SK-N-MC (cell line): ENCODE measurements at regions not wholly inside any gene's neighbourhood (a gene's known extent, or its start where the extent isn't known, plus 50 kb on each side); places are given as distances from the start of the nearest gene placed in this dataset.

ENCODE experiments used
- DNase-seq: peaks from one replicate; pipeline ENCODE4 v3.0.0-alpha.2; 2011; ENCODE audit warnings: low read depth, low spot score
- H3K27ac ChIP-seq: fragments of 200-600 bp; sonication (generic); 2 replicates; pipeline ENCODE4 v1.5.1; 2016; ENCODE audit warnings: mixed run types
- H3K36me3 ChIP-seq: fragments of 200-600 bp; sonication (generic); 2 replicates; pipeline ENCODE4 v1.6.1; 2017; ENCODE audit warnings: antibody characterized with exemption, low read length, mixed read lengths; ENCODE audit not compliant: insufficient read depth
- H3K4me3 ChIP-seq: fragments of 200-600 bp; sonication (generic); 2 replicates; pipeline ENCODE4 v1.5.1; 2016
- H3K9ac ChIP-seq: fragments of 200-600 bp; sonication (generic); 2 replicates; pipeline ENCODE4 v1.8.0; 2017; ENCODE audit warnings: mixed run types, mixed read lengths; ENCODE audit not compliant: insufficient read length
- H3K9me3 ChIP-seq: fragments of 200-600 bp; sonication (generic); 2 replicates; pipeline ENCODE4 v1.6.1; 2017; ENCODE audit warnings: low read depth, mild to moderate bottlenecking, antibody characterized with exemption, low read length, moderate library complexity, mixed read lengths
- EZH2 ChIP-seq: fragments of 200-600 bp; sonication (generic); IDR thresholded peaks from one replicate; pipeline ENCODE4 v1.6.1; 2017; ENCODE audit warnings: antibody characterized with exemption
- FOXP2 ChIP-seq: optimal IDR thresholded peaks from 2 replicates; pipeline ENCODE3; 2011; ENCODE audit warnings: mild to moderate bottlenecking, moderate library complexity; ENCODE audit not compliant: insufficient read depth; ENCODE audit errors: extremely low read length, control extremely low read depth
- POLR2AphosphoS5 ChIP-seq: IDR thresholded peaks from 2 replicates; pipeline ENCODE4 v1.6.1; 2012; ENCODE audit warnings: mild to moderate bottlenecking, low read depth, low read length, borderline replicate concordance

DNA sequence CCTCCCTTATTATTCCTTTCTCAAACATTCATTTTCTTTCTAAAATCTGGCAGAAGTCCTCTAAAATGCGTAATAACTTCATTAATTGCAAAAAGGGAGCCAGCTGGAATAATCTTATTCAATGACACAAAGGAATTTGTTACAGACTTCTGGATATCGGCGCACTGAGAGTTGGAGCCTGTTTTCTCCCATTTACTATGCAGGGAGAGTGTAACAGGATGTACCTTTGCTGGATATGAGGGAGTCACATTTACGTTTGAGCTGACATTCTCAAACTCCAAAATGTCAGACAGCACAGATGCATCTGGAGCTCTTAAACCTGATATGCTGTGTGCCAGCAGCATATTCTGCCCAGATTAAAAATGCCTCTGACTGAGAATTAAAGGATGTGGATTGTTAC is 275.3 kb downstream of the TMX3 start:
- Histone ChIP-seq H3K27ac (peak overlapping the region; percentile 82), H3K4me3 (peak overlapping the region; percentile 28; the same call in 1 of the 2 replicates), H3K9me3 (no peaks in the 10 kb centered on the region), H3K36me3 (no peaks in the 10 kb centered on the region; the same call in 1 of the 2 replicates), H3K9ac (no peak overlapping the region)
- DNase-seq, result no peak
- no peak for TF ChIP-seq POLR2AphosphoS5
- TF ChIP-seq FOXP2, result no peak
- TF ChIP-seq EZH2, result no peak

GRCh38 chr18:68438983-68439382 is 275.9 kb downstream of the TMX3 start:
- H3K9ac ChIP-seq, result no peak overlapping the region
- TF ChIP-seq EZH2, result no peak
- no peak overlapping the region; the same call in 1 of the 2 replicates for H3K4me3 ChIP-seq
- peak overlapping the region; percentile 82 for H3K27ac ChIP-seq
- no peaks in the 10 kb centered on the region; the same call in 1 of the 2 replicates for H3K36me3 ChIP-seq
- H3K9me3 ChIP-seq, result no peaks in the 10 kb centered on the region
- no peak for DNase-seq

- no peaks in the 10 kb centered on the region; the same call in 1 of the 2 replicates for H3K36me3 ChIP-seq
- H3K9me3 ChIP-seq, result no peaks in the 10 kb centered on the region
- TF ChIP-seq EZH2 (no peak), POLR2AphosphoS5 (no peak), FOXP2 (no peak)
- H3K9ac ChIP-seq, result no peak overlapping the region
- peak overlapping the region; percentile 82 for H3K27ac ChIP-seq
- DNase-seq, result no peak
- no peak overlapping the region for H3K4me3 ChIP-seq
These were observed 276.4 kb downstream of the TMX3 start for GRCh38 chr18:68438536-68438935.

DNA sequence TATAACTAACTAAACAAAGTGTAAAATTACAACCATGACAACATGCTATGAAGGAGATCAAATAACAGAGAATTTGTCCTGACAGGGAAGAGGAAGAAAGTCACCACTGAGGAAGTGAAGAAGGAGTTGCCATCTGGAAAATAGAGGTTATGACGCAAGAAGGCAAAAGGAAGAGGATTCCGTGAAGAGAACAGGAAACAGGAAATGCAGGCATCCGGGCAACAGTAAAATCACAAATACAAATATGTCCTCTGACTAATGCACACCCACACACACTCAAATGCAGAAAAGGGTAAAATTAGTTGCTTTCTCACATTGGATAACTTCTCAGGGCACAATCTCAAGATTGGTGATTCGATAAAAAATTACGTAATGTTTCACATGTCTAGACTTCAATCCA is 278.4 kb downstream of the TMX3 start:
- no peaks in the 10 kb centered on the region for H3K9me3 ChIP-seq
- no peak overlapping the region for H3K9ac ChIP-seq
- H3K36me3 ChIP-seq, result no peaks in the 10 kb centered on the region; the same call in 1 of the 2 replicates
- DNase-seq, result peak; percentile 70
- H3K27ac ChIP-seq, result peak overlapping the region; percentile 83
- no peak for TF ChIP-seq FOXP2
- no peak for TF ChIP-seq EZH2
- no peak; the same call in 1 of the 2 replicates for TF ChIP-seq POLR2AphosphoS5
- peak overlapping the region; percentile 42; the same call in 1 of the 2 replicates for H3K4me3 ChIP-seq

DNA sequence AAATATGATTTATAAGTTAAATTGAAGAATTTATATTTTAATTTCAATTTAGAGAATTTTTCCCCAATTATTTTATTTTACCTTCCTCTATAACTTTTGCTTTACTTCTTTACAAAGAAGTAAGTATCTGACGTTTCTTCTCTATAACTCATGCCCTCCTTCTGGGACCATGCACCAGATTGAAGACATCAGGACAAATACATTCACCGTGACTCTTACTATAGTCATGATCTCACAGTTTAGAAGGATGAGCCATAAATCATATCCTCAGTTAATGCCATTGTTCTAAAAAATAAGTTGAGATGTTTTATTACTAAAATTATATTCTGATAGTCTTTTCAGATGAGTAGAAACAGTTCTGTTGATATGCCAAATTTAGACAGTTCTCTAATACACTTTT is 279.3 kb downstream of the TMX3 start:
- H3K9ac ChIP-seq, result no peak overlapping the region
- TF ChIP-seq EZH2 (no peak), FOXP2 (no peak), POLR2AphosphoS5 (no peak)
- H3K4me3 ChIP-seq, result no peak overlapping the region
- DNase-seq, result no peak
- no peaks in the 10 kb centered on the region; the same call in 1 of the 2 replicates for H3K36me3 ChIP-seq
- no peak overlapping the region for H3K27ac ChIP-seq
- H3K9me3 ChIP-seq, result no peaks in the 10 kb centered on the region

DNA sequence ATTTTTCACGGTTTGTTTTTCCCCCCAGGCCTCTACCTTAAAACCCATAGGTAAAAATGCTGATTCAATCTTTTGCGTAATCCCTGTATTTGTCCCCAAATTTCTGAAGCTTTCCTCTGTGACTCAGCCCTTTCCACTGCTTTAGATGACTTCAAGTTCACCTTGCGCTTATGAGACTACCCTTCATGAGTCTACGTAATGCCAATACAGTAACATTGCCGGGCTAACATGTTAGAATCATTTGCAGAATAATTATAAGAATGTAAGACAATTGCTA is 283.0 kb downstream of the TMX3 start:
- Histone ChIP-seq H3K9ac (no peak overlapping the region), H3K27ac (no peak overlapping the region), H3K36me3 (no peaks in the 10 kb centered on the region), H3K4me3 (no peak overlapping the region), H3K9me3 (no peaks in the 10 kb centered on the region)
- DNase-seq, result no peak
- TF ChIP-seq FOXP2 (no peak), POLR2AphosphoS5 (no peak), EZH2 (no peak)

- no peak overlapping the region for H3K27ac ChIP-seq
- no peak overlapping the region for H3K9ac ChIP-seq
- TF ChIP-seq EZH2, result no peak
- TF ChIP-seq FOXP2, result no peak
- TF ChIP-seq POLR2AphosphoS5, result no peak
These were observed 283.6 kb downstream of the TMX3 start for GRCh38 chr18:68431111-68431921.

GRCh38 chr18:68429841-68430240 is 285.1 kb downstream of the TMX3 start:
- H3K36me3 ChIP-seq, result no peaks in the 10 kb centered on the region
- no peak for TF ChIP-seq POLR2AphosphoS5
- no peak for TF ChIP-seq EZH2
- no peak for TF ChIP-seq FOXP2
- DNase-seq, result no peak
- H3K4me3 ChIP-seq, result no peak overlapping the region
- H3K27ac ChIP-seq, result no peak overlapping the region
- H3K9ac ChIP-seq, result no peak overlapping the region
- no peaks in the 10 kb centered on the region for H3K9me3 ChIP-seq

More at GRCh38 chr18:68431111-68431921, 283.6 kb downstream of the TMX3 start:
- no peak overlapping the region for H3K4me3 ChIP-seq
- DNase-seq, result no peak
- no peaks in the 10 kb centered on the region for H3K36me3 ChIP-seq
- no peaks in the 10 kb centered on the region for H3K9me3 ChIP-seq

DNA sequence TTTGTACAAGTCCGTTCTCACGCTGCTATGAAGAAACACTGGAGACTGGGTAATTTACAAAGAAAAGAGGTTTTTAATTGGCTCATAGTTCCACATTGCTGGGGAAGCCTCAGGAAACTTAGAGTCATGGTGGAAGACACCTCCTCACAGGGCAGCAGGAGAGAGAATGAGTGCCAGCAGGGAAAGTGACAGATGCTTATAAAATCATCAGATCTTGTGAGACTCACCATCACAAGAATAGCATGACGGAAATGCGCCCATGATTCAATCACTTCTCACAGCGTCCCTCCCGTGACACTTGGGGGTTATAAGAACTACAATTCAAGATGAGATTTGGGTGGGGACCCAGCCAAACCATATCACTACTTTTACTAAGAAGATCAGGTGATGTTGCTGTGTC is 285.8 kb downstream of the TMX3 start:
- TF ChIP-seq FOXP2, result no peak
- TF ChIP-seq EZH2, result no peak
- DNase-seq, result no peak
- H3K27ac ChIP-seq, result no peak overlapping the region
- H3K9ac ChIP-seq, result no peak overlapping the region
- H3K9me3 ChIP-seq, result no peaks in the 10 kb centered on the region
- H3K36me3 ChIP-seq, result no peaks in the 10 kb centered on the region
- no peak overlapping the region for H3K4me3 ChIP-seq
